Trophoblast cell (in vitro differentiated cells and primary cell): ENCODE measurements at regions not wholly inside any gene's neighbourhood (a gene's known extent, or its start where the extent isn't known, plus 50 kb on each side); places are given as distances from the start of the nearest gene placed in this dataset.
A peak's percentile ranks its signal among the peaks of the same experiment; 100 is the strongest.

Experiments
- DNase-seq, 2 donors: peaks; one replicate each; pipeline ENCODE4 v3.0.0-alpha.2; 2016
- H2AFZ ChIP-seq: 2 replicates; pipeline ENCODE4 v1.6.1; 2013; ENCODE audit warnings: low read length, moderate library complexity, mild to moderate bottlenecking; ENCODE audit not compliant: insufficient read depth, poor library complexity
- H2AK5ac ChIP-seq: 2 replicates; pipeline ENCODE4 v1.6.1; 2013; ENCODE audit warnings: mild to moderate bottlenecking, low read length
- H2BK120ac ChIP-seq: 2 replicates; pipeline ENCODE4 v1.6.1; 2013; ENCODE audit warnings: low read length, mild to moderate bottlenecking, moderate library complexity; ENCODE audit not compliant: insufficient read depth, poor library complexity
- H2BK12ac ChIP-seq: 2 replicates; pipeline ENCODE4 v1.6.1; 2013; ENCODE audit warnings: mild to moderate bottlenecking, low read length, moderate library complexity
- H2BK5ac ChIP-seq: 2 replicates; pipeline ENCODE4 v1.6.1; 2013; ENCODE audit warnings: low read length, low read depth, moderate library complexity, mild to moderate bottlenecking; ENCODE audit not compliant: poor library complexity
- H3K14ac ChIP-seq: 2 replicates; pipeline ENCODE4 v1.6.1; 2013; ENCODE audit warnings: mild to moderate bottlenecking, low read length
- H3K18ac ChIP-seq: 2 replicates; pipeline ENCODE4 v1.6.1; 2013; ENCODE audit warnings: mild to moderate bottlenecking, low read length
- H3K23ac ChIP-seq: 2 replicates; pipeline ENCODE4 v1.6.1; 2013; ENCODE audit warnings: low read length
- H3K27ac ChIP-seq: 2 replicates; pipeline ENCODE4 v1.5.1; 2013; ENCODE audit warnings: low read depth, mild to moderate bottlenecking, inconsistent platforms, low read length, moderate library complexity
- H3K27me3 ChIP-seq: 2 replicates; pipeline ENCODE4 v1.6.1; 2013; ENCODE audit warnings: inconsistent platforms, mild to moderate bottlenecking, low read length, moderate library complexity; ENCODE audit not compliant: insufficient read depth
- H3K36me3 ChIP-seq, 2 experiments: 1 replicate in 1 of 2; 2 replicates in 1 of 2; pipeline ENCODE4 v1.6.1; 2013; ENCODE audit warnings: low read length in 2 of 2, mild to moderate bottlenecking in 2 of 2, moderate library complexity in 1 of 2; ENCODE audit not compliant: insufficient read depth in 2 of 2, control insufficient read depth in 1 of 2
- H3K4ac ChIP-seq: 2 replicates; pipeline ENCODE4 v1.6.1; 2013; ENCODE audit warnings: low read depth, mild to moderate bottlenecking, low read length, moderate library complexity
- H3K4me1 ChIP-seq, 2 experiments: 1 replicate in 1 of 2; 2 replicates in 1 of 2; pipeline ENCODE4 v1.6.1; 2013; ENCODE audit warnings: low read length in 2 of 2, mild to moderate bottlenecking in 2 of 2, moderate library complexity in 1 of 2; ENCODE audit not compliant: insufficient read depth in 2 of 2, control insufficient read depth in 1 of 2
- H3K4me2 ChIP-seq: 2 replicates; pipeline ENCODE4 v1.6.1; 2013; ENCODE audit warnings: inconsistent platforms, mild to moderate bottlenecking, low read length, moderate library complexity
- H3K4me3 ChIP-seq: 2 replicates; pipeline ENCODE4 v1.5.1; 2013; ENCODE audit warnings: mild to moderate bottlenecking, low read depth, low read length, inconsistent platforms
- H3K79me1 ChIP-seq: one replicate; pipeline ENCODE4 v1.6.1; 2013; ENCODE audit warnings: low read length
- H3K79me2 ChIP-seq: 2 replicates; pipeline ENCODE4 v1.6.1; 2013; ENCODE audit warnings: low read length, mild to moderate bottlenecking; ENCODE audit not compliant: control insufficient read depth, insufficient read depth, poor library complexity
- H3K9ac ChIP-seq: 2 replicates; pipeline ENCODE4 v1.6.1; 2013; ENCODE audit warnings: mild to moderate bottlenecking, low read length
- H3K9me3 ChIP-seq: 2 replicates; pipeline ENCODE4 v1.6.1; 2013; ENCODE audit warnings: low read depth, mild to moderate bottlenecking, control low read depth, inconsistent platforms, low read length; ENCODE audit not compliant: insufficient read depth
- H4K12ac ChIP-seq: 2 replicates; pipeline ENCODE4 v1.6.1; 2013; ENCODE audit warnings: low read depth, mild to moderate bottlenecking, low read length, moderate library complexity
- H4K8ac ChIP-seq: 2 replicates; pipeline ENCODE4 v1.6.1; 2013; ENCODE audit warnings: low read depth, mild to moderate bottlenecking, low read length, moderate library complexity
- H4K91ac ChIP-seq: one replicate; pipeline ENCODE4 v1.6.1; 2013; ENCODE audit warnings: low read depth, mild to moderate bottlenecking, low read length, moderate library complexity
- WGBS: extraction: QIAGEN DNeasy Blood & Tissue Kit; methylation state at CpG from one replicate; pipeline ENCODE4 v1.1.7; 2013; ENCODE audit warnings: missing lambda C conversion rate; ENCODE audit not compliant: insufficient read length, insufficient coverage; ENCODE audit errors: extremely low coverage; 5-methylcytosine and 5-hydroxymethylcytosine counted together

- H2BK12ac ChIP-seq: no peak overlapping the region
- no peak overlapping the region for H3K23ac ChIP-seq
- no peak overlapping the region for H3K4me2 ChIP-seq
- H3K9ac ChIP-seq: no peak overlapping the region
- no peaks in the 10 kb centered on the region for H3K4me1 ChIP-seq
- no peak overlapping the region for H3K18ac ChIP-seq
- H3K79me1 ChIP-seq: no peaks in the 10 kb centered on the region
- no peak overlapping the region for H3K27ac ChIP-seq
- H3K4me3 ChIP-seq: no peak overlapping the region
- no peak overlapping the region for H4K12ac ChIP-seq
- H3K9me3 ChIP-seq: no peaks in the 10 kb centered on the region
- H2BK5ac ChIP-seq: no peak overlapping the region
- no peak overlapping the region for H2AFZ ChIP-seq
- H3K14ac ChIP-seq: no peak overlapping the region
- H3K4ac ChIP-seq: no peak overlapping the region
- H2BK120ac ChIP-seq: no peak overlapping the region
- no peak overlapping the region for H2AK5ac ChIP-seq
- no peaks in the 10 kb centered on the region for H3K27me3 ChIP-seq
- H3K79me2 ChIP-seq: no peaks in the 10 kb centered on the region
- no peak overlapping the region for H4K91ac ChIP-seq
- H4K8ac ChIP-seq: no peak overlapping the region
- peak; percentile 17 to 70 for DNase-seq
- H3K36me3 ChIP-seq: no peaks in the 10 kb centered on the region
- no CpG with 5 or more reads among the region's 4 CpGs for WGBS
These were observed 72.9 kb upstream of the CAV2 start for GRCh38 chr7:116426428-116427156.

DNA sequence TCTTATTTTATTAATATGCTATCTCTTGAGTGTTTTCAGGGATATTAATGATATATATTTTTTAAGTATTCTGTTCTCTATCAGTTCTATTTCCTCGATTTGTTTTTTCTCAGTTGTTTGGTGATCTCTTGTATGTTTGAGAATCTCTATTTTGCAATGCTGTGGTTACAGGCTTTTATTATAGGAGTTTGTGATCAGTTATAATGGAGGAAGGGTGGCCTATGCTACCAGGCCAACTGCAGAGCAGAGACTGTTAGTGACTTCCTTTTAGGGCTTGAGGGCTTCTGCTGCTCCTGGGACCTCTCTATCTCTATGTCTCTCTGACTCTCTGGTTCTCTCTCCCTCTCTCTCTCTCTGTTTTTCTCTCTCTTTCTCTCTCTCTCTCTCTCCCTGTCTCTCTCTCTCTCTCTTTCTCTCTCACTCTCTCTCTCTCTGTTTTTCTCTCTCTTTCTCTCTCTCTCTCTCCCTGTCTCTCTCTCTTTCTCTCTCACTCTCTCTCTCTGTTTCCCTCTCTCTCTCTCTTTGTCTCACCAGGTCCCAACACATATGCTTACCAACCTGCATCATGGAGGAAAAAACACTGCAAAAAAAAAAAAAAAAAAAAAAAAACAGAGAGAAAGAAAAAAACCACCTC lies 69.4 kb upstream of the CAV2 start:
- Histone ChIP-seq H3K4ac (no peak overlapping the region), H2AK5ac (no peak overlapping the region), H3K23ac (no peak overlapping the region), H2BK12ac (no peak overlapping the region), H3K9me3 (no peaks in the 10 kb centered on the region), H3K27me3 (no peaks in the 10 kb centered on the region), H4K12ac (no peak overlapping the region), H3K18ac (no peak overlapping the region), H3K27ac (no peak overlapping the region), H4K8ac (no peak overlapping the region), H2BK120ac (no peak overlapping the region), H2BK5ac (no peak overlapping the region), H4K91ac (no peak overlapping the region), H3K36me3 (no peaks in the 10 kb centered on the region), H3K4me2 (no peak overlapping the region), H3K14ac (no peak overlapping the region), H3K9ac (no peak overlapping the region), H2AFZ (no peak overlapping the region), H3K4me3 (no peak overlapping the region), H3K4me1 (no peaks in the 10 kb centered on the region), H3K79me2 (no peaks in the 10 kb centered on the region), H3K79me1 (no peaks in the 10 kb centered on the region)
- no CpG with 5 or more reads among the region's 1 CpG for WGBS
- DNase-seq: no peak

DNA sequence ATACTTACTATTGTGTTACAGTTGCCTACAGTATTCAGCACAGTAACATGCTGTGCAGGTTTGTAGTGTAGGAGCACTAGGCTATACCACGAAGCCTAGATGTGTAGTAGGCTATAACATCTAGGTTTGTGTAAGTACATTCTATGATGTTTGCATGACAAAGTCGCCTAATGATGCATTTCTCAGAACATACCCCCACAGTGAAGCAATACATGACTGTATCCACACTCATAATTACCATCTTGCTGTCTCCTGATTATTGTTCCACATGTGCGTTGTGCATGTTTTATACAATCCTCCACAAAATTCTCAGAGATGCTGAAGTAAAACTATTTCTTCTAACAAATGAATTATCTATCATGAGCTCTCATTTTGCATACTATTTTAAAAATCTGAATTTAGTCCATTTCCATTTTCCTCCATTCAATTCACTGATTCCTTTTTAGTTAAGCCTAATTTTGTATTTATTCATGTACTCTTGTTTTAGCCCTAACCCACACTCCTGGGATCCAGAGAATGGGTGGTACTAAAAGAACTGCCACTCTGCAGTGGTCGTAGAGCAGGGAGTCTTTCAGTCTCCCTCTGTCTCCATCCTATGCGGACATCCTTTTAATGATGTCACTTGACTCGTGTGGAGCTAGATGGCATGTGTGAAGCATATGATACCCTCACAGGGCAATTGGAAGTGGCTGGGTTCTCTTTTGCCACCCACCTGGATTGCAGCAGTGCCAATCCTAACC lies 67.6 kb upstream of the CAV2 start:
- Histone ChIP-seq H3K4ac (no peak overlapping the region), H3K27me3 (no peaks in the 10 kb centered on the region), H2BK12ac (no peak overlapping the region), H3K36me3 (no peaks in the 10 kb centered on the region), H3K4me1 (no peaks in the 10 kb centered on the region), H4K8ac (no peak overlapping the region), H3K9me3 (no peaks in the 10 kb centered on the region), H2AK5ac (no peak overlapping the region), H2AFZ (no peak overlapping the region), H3K4me3 (no peak overlapping the region), H2BK5ac (no peak overlapping the region), H3K14ac (no peak overlapping the region), H3K9ac (no peak overlapping the region), H3K4me2 (no peak overlapping the region), H3K23ac (no peak overlapping the region), H4K91ac (no peak overlapping the region), H3K79me2 (no peaks in the 10 kb centered on the region), H3K79me1 (no peaks in the 10 kb centered on the region), H3K18ac (no peak overlapping the region), H3K27ac (no peak overlapping the region), H2BK120ac (no peak overlapping the region), H4K12ac (no peak overlapping the region)
- WGBS: no CpG with 5 or more reads among the region's 6 CpGs
- no peak for DNase-seq

DNA sequence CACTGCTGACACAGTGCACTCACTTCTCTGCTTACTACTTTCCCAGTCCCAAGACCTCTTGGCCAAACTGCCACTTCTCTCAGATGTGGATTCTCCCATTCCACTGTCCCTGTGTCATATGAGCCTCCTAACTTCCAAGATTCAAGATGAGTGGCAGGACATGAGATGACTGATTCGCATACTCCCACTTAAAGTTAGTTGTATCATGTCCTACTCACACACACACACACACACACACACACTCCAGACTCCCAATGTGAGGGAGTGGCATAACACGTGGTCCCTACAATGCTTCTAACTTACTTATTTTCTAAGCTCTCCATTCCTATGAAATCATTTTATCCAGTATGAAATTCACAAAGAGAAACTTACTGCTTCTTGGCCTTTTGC lies 67.0 kb upstream of the CAV2 start:
- H3K14ac ChIP-seq: no peak overlapping the region
- H2BK12ac ChIP-seq: no peak overlapping the region
- H4K8ac ChIP-seq: no peak overlapping the region
- H4K12ac ChIP-seq: no peak overlapping the region
- H3K4ac ChIP-seq: no peak overlapping the region
- no peak overlapping the region for H3K18ac ChIP-seq
- no peaks in the 10 kb centered on the region for H3K4me1 ChIP-seq
- no peak overlapping the region for H3K27ac ChIP-seq
- no peak overlapping the region for H3K4me3 ChIP-seq
- no peaks in the 10 kb centered on the region for H3K79me1 ChIP-seq
- H2AK5ac ChIP-seq: no peak overlapping the region
- H3K27me3 ChIP-seq: no peaks in the 10 kb centered on the region
- H2BK5ac ChIP-seq: no peak overlapping the region
- H3K9ac ChIP-seq: no peak overlapping the region
- no peaks in the 10 kb centered on the region for H3K9me3 ChIP-seq
- no peak overlapping the region for H3K23ac ChIP-seq
- H3K36me3 ChIP-seq: no peaks in the 10 kb centered on the region
- no peak overlapping the region for H4K91ac ChIP-seq
- H2AFZ ChIP-seq: no peak overlapping the region
- WGBS: no CpG with 5 or more reads among the region's 2 CpGs
- DNase-seq: no peak
- H3K4me2 ChIP-seq: no peak overlapping the region
- no peaks in the 10 kb centered on the region for H3K79me2 ChIP-seq
- H2BK120ac ChIP-seq: no peak overlapping the region
